CD4-positive, CD25-positive, alpha-beta regulatory T cell (primary cell): ENCODE measurements at regions not wholly inside any gene's neighbourhood (a gene's known extent, or its start where the extent isn't known, plus 50 kb on each side); places are given as distances from the start of the nearest gene placed in this dataset.
"Not testable (repeated sequence)": the region's sequence is repeated elsewhere in the genome, so short reads cannot be mapped to it uniquely, and the experiment has no call there.

Source experiments
- ATAC-seq, 2 donors: fragments of 150-1000 bp; cut with Tn5 transposase; one replicate each; pipeline ENCODE4 v1.10.0; 2021; ENCODE audit warnings: low read depth in 2 of 2, moderate number of reproducible peaks in 2 of 2, moderate library complexity in 1 of 2
- DNase-seq, 3 donors: peaks; one replicate each; pipeline versions ENCODE4 v3.0.0 to v3.0.0-alpha.2; 2012 to 2022; ENCODE audit warnings: mixed read lengths in 1 of 3
- H3K27ac ChIP-seq: one replicate; pipeline ENCODE4 v1.7.0; 2013; ENCODE audit warnings: mild to moderate bottlenecking, low read length; ENCODE audit not compliant: insufficient read depth, poor library complexity, severe bottlenecking
- H3K27me3 ChIP-seq: one replicate; pipeline ENCODE4 v1.7.0; 2013; ENCODE audit warnings: low read length; ENCODE audit not compliant: control insufficient read depth, insufficient read depth
- H3K36me3 ChIP-seq: one replicate; pipeline ENCODE4 v1.7.0; 2013; ENCODE audit warnings: mild to moderate bottlenecking, low read length, moderate library complexity; ENCODE audit not compliant: control insufficient read depth, insufficient read depth
- H3K4me1 ChIP-seq: 2 replicates; pipeline ENCODE4 v1.7.0; 2013; ENCODE audit warnings: mild to moderate bottlenecking, low read length; ENCODE audit not compliant: insufficient read depth, control insufficient read depth, poor library complexity, severe bottlenecking
- H3K4me3 ChIP-seq: one replicate; pipeline ENCODE4 v1.7.0; 2013; ENCODE audit warnings: low read depth, mild to moderate bottlenecking, low read length, moderate library complexity
- H3K9me3 ChIP-seq, 2 experiments: 1 replicate in 1 of 2; 2 replicates in 1 of 2; pipeline ENCODE4 v1.7.0; 2013; ENCODE audit warnings: low read length in 2 of 2, mild to moderate bottlenecking in 1 of 2, moderate library complexity in 1 of 2; ENCODE audit not compliant: control insufficient read depth in 2 of 2
- H3K27ac Mint-ChIP-seq, 3 donors: one replicate each; pipeline ENCODE4 v1.8.0; 2020 to 2022; ENCODE audit warnings: mild to moderate bottlenecking in 3 of 3, mixed read lengths in 3 of 3, moderate library complexity in 2 of 3
- H3K27me3 Mint-ChIP-seq: one replicate; pipeline ENCODE4 v1.8.0; 2022; ENCODE audit warnings: mild to moderate bottlenecking, mixed read lengths
- H3K36me3 Mint-ChIP-seq: one replicate; pipeline ENCODE4 v1.8.0; 2020; ENCODE audit warnings: mixed read lengths
- H3K4me1 Mint-ChIP-seq, 4 donors: one replicate each; pipeline ENCODE4 v1.8.0; 2020 to 2022; ENCODE audit warnings: mixed read lengths in 4 of 4, mild to moderate bottlenecking in 1 of 4
- H3K4me3 Mint-ChIP-seq, 4 donors: one replicate each; pipeline ENCODE4 v1.8.0; 2020 to 2022; ENCODE audit warnings: mild to moderate bottlenecking in 4 of 4, mixed read lengths in 4 of 4, moderate library complexity in 3 of 4
- H3K9me3 Mint-ChIP-seq, 7 donors: one replicate each; pipeline ENCODE4 v1.8.0; 2020 to 2022; ENCODE audit warnings: mixed read lengths in 7 of 7, mild to moderate bottlenecking in 3 of 7, moderate library complexity in 2 of 7

DNA sequence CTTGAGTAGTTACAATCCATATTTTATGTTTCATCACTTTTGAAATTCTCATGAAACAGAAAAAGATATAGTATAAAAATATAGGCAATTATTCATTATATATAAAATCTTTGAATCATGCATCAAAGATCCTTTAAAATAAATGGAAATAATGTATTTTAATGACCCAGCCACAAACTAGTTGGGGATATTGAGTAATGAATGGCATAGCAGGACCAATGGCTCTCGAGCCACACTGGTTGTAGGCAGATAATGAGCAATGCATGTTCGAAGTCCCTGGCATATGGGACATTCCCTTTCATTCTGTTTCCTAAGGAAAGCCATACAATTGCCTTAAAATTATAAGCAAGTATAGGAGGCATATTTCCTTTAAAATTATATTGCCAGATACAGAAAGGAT lies 107.4 kb upstream of the IL12A start:
- peaks cover 12% of the 10 kb centered on the region for H3K27me3 Mint-ChIP-seq
- Histone ChIP-seq H3K4me1 (no peaks in the 10 kb centered on the region), H3K4me3 (no peak overlapping the region), H3K9me3 (no peaks in the 10 kb centered on the region), H3K36me3 (no peaks in the 10 kb centered on the region), H3K27ac (no peak overlapping the region), H3K27me3 (peaks cover 1% of the 10 kb centered on the region)
- DNase-seq (no peak), ATAC-seq (no peak)
- H3K36me3 Mint-ChIP-seq = no peaks in the 10 kb centered on the region
- H3K4me1 Mint-ChIP-seq = peaks cover 0 to 1% (median 0%) of the 10 kb centered on the region in 4 donors
- no peak overlapping the region for H3K27ac Mint-ChIP-seq
- H3K9me3 Mint-ChIP-seq = no peaks in the 10 kb centered on the region
- H3K4me3 Mint-ChIP-seq = no peak overlapping the region

DNA sequence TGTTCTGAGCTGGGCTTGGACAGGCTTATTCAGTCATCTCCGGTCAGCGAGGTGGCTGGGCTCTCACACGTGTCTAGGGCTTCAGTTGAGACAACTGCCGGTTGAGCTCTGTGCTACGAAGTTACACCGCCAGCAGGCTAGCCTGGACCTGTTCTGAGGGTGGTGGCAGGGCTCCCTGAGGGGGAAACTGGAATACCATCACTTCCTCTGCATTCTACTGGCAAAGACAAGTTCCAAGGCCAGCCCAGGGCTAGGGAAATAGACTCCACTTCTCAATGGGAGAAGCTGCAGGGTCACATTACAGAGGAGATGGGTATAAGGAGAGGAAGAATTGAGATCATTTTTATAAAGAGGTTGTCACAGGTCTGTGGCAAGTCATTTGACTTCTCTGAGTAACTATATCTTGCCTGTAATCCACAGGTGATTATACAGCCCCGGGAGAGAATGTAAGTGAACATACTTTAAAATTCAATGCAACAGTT lies 106.8 kb upstream of the IL12A start:
- Histone ChIP-seq H3K36me3 (no peaks in the 10 kb centered on the region), H3K27ac (no peak overlapping the region), H3K9me3 (no peaks in the 10 kb centered on the region), H3K27me3 (peaks cover 1% of the 10 kb centered on the region), H3K4me1 (no peaks in the 10 kb centered on the region), H3K4me3 (no peak overlapping the region)
- DNase-seq = no peak
- Mint-ChIP-seq H3K9me3 (no peaks in the 10 kb centered on the region), H3K27me3 (peaks cover 9% of the 10 kb centered on the region), H3K36me3 (no peaks in the 10 kb centered on the region), H3K27ac (no peak overlapping the region), H3K4me1 (peaks cover 0 to 1% (median 0%) of the 10 kb centered on the region in 4 donors), H3K4me3 (no peak overlapping the region)
- ATAC-seq = no peak

DNA sequence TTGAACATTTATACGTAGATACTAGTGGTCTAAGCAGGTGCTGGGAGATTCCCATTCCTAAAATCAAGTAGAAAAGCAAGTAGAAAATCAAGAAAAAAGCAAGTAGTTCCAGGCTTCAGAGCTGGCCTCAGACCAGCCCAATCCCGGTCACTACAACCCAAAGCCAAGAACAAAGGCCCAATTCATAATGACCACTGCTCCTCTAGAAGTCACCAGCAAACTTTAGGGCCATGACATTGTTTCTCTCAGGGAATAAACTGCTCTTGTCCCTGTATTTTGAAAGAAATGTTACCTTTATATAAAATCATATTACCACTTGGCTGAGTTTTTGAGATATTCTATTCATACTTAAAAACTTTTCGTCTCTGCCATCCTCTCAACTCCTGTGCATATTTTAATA lies 106.3 kb upstream of the IL12A start:
- no peak for ATAC-seq
- Mint-ChIP-seq H3K36me3 (no peaks in the 10 kb centered on the region), H3K4me3 (no peak overlapping the region), H3K27ac (no peak overlapping the region), H3K27me3 (peaks cover 9% of the 10 kb centered on the region), H3K9me3 (no peaks in the 10 kb centered on the region), H3K4me1 (peaks cover 0 to 1% (median 0%) of the 10 kb centered on the region in 4 donors)
- no peak for DNase-seq
- H3K36me3 ChIP-seq = no peaks in the 10 kb centered on the region
- no peak overlapping the region for H3K4me3 ChIP-seq
- no peaks in the 10 kb centered on the region for H3K4me1 ChIP-seq
- H3K27me3 ChIP-seq = peaks cover 1% of the 10 kb centered on the region
- H3K9me3 ChIP-seq = no peaks in the 10 kb centered on the region
- no peak overlapping the region for H3K27ac ChIP-seq

DNA sequence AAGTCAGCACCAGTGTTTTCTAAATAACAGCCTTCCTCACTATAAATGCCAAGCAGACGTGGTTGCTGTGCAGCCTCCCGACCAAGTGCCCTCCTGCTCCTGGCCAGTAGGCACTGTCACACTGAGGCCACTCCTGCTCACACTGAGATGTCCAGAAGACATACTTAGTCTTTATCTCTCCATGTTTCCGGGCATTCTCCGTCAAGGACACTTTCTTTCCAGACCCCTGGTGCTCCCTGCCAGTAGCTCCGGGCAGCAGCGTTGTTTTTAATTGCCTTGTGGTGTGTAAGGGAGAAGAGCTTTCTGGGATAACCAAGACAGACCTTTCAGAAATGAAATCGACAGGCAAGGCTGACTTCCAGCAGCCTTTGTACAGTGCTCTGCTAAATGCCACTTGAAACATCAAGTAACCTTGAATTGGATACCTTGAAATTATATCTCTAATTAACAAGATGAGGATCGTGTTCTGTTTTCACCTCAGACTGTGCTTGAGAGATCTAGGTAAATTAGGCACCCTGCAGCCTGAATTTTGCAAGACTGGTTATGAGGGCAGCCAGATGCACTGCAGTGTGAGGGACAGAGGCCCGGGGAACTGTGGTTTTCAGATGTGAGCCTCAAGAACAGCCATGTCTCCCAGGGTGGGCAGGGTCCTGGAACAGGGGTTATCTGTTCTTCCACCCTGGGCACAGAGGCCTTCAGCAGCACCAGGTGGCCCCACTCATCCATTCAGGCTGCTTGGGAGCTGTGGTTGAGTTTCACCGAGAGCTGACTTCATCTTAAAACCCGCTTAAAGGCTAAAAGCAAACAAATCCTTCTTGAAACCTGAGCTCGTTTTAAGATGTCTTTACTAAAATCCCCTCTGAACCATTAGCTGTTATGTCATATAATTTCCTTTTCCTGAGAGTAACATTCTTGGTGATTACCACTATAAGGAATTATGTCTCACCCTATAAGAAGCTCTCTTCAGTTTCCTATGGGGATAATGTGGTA lies 105.5 kb upstream of the IL12A start:
- Mint-ChIP-seq H3K4me3 (no peak overlapping the region), H3K9me3 (no peaks in the 10 kb centered on the region), H3K36me3 (no peaks in the 10 kb centered on the region), H3K27me3 (peaks cover 9% of the 10 kb centered on the region), H3K27ac (no peak overlapping the region), H3K4me1 (peaks cover 0 to 1% (median 0%) of the 10 kb centered on the region in 4 donors)
- Histone ChIP-seq H3K27me3 (peaks cover 4% of the 10 kb centered on the region), H3K9me3 (no peaks in the 10 kb centered on the region), H3K4me3 (no peak overlapping the region), H3K27ac (no peak overlapping the region), H3K4me1 (no peaks in the 10 kb centered on the region), H3K36me3 (no peaks in the 10 kb centered on the region)
- ATAC-seq = no peak
- no peak for DNase-seq

DNA sequence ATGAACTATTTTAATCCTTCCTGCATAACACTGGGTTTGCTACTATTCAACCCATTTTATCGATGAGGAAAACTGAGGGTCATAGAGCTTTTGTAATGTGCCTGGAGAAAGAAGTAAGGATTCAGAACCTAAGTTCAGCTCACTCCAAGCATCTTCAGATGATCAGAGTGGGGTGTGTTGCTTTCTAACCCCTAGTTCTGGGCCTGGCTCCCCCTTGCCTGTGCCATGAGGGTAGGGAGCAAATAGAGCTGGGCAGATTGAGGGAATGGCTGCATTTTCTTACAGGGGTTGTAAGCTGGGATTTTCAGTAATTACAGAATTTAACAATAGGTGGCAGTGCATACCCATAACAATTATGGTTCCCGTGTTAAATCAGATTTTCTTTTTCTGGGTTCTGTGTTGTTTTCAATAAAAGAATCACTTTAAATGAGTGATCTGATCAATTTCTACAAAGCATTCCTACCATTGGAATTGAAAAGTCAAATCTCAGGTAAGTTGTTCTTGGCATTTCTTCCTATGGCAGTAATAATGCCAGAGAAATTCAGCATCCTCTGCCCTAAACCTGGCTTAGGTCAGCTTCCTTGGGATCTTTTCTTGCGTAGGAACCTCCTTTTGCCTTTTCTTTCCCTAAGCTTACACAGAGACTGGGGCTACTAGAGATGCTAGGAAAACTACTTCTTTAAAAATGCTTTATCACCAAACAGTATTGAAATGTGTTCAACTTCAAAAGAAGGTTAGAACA lies 103.8 kb upstream of the IL12A start:
- DNase-seq (peak in 2 of 3 donors; percentile 8 to 48), ATAC-seq (no peak)
- H3K4me3 ChIP-seq = no peak overlapping the region
- H3K9me3 ChIP-seq = no peaks in the 10 kb centered on the region
- peaks cover 0 to 3% (median 0%) of the 10 kb centered on the region in 7 donors for H3K9me3 Mint-ChIP-seq
- H3K4me1 Mint-ChIP-seq = peaks cover 0 to 1% (median 0%) of the 10 kb centered on the region in 4 donors
- peaks cover 9% of the 10 kb centered on the region for H3K27me3 Mint-ChIP-seq
- no peak overlapping the region for H3K27ac ChIP-seq
- H3K36me3 ChIP-seq = no peaks in the 10 kb centered on the region
- H3K4me1 ChIP-seq = no peaks in the 10 kb centered on the region
- H3K4me3 Mint-ChIP-seq = no peak overlapping the region
- H3K36me3 Mint-ChIP-seq = no peaks in the 10 kb centered on the region
- peaks cover 4% of the 10 kb centered on the region for H3K27me3 ChIP-seq
- H3K27ac Mint-ChIP-seq = no peak overlapping the region

DNA sequence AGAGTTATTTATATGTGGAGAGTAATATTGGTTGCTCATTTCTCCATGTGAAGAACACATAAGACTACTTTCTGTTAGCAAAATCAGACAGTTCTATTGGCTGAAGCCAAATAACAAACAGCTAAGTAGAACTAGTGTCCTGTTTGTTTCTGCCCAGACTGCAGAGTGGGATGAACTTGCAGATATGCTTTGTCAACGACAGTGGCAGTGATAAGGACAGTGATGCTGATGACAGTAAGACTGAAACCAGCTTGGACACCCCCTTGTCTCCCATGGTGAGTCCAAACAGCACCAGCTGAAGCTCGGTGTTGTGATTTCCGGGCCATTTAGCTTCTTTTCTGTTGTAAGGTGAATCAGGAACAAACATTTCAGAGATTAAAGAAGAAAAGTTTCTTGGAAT lies 102.6 kb upstream of the IL12A start:
- H3K27ac Mint-ChIP-seq = no peak overlapping the region
- no peaks in the 10 kb centered on the region for H3K9me3 ChIP-seq
- ATAC-seq (no peak), DNase-seq (no peak)
- H3K4me3 ChIP-seq = no peak overlapping the region
- H3K27me3 ChIP-seq = peaks cover 2% of the 10 kb centered on the region
- H3K27me3 Mint-ChIP-seq = peaks cover 13% of the 10 kb centered on the region
- no peaks in the 10 kb centered on the region for H3K36me3 ChIP-seq
- peaks cover 0 to 3% (median 0%) of the 10 kb centered on the region in 7 donors for H3K9me3 Mint-ChIP-seq
- peaks cover 0 to 1% (median 0%) of the 10 kb centered on the region in 4 donors for H3K4me1 Mint-ChIP-seq
- no peaks in the 10 kb centered on the region for H3K4me1 ChIP-seq
- H3K36me3 Mint-ChIP-seq = no peaks in the 10 kb centered on the region
- no peak overlapping the region for H3K4me3 Mint-ChIP-seq
- no peak overlapping the region for H3K27ac ChIP-seq

DNA sequence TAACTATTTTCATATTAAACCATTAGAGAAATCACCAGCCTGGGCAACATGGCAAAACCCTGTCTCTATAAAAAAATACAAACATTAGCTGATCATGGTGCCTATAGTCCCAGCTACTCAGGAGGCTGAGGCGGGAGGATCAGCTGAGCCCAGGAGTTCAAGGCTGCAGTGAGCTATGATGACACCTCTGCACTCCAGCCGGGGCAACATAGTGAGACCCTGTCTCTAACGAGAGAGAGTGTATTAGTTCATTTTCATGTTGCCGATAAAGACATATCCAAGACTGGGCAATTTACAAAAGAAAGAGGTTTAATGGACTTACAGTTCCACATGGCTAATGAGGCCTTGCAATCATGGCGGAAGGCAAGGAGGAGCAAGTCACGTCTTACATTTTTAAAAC lies 102.1 kb upstream of the IL12A start:
- H3K27ac Mint-ChIP-seq, H3K9me3 Mint-ChIP-seq, H3K4me1 Mint-ChIP-seq, H3K4me3 ChIP-seq, H3K4me3 Mint-ChIP-seq, ATAC-seq, H3K9me3 ChIP-seq, H3K27me3 ChIP-seq, DNase-seq, H3K36me3 Mint-ChIP-seq, H3K4me1 ChIP-seq, H3K27ac ChIP-seq, H3K36me3 ChIP-seq: not testable (repeated sequence)
- H3K27me3 Mint-ChIP-seq = peaks cover 17% of the 10 kb centered on the region
